HepG2 (cell line): ENCODE measurements at regions not wholly inside any gene's neighbourhood (a gene's known extent, or its start where the extent isn't known, plus 50 kb on each side); places are given as distances from the start of the nearest gene placed in this dataset.

ENCODE experiments used
- ATAC-seq: fragments of 200-7000 bp; cut with Tn5 transposase; 3 replicates; pipeline ENCODE4 v1.9.1; 2020; ENCODE audit warnings: mild to moderate bottlenecking, moderate library complexity
- BruUV-seq: library from RNA; stranded (reverse); fragments of 400-500 nt; replicated peaks from 2 replicates; lab custom pipeline; 2021; lab: Mats Ljungman, UMichigan
- CTCF ChIA-PET: fragments of 300-600 bp; formaldehyde crosslinking; extraction: SDS; loops from one replicate; lab custom pipeline; 2021; ENCODE audit warnings: low total read pairs, inconsistent platforms, low intra/inter-chr PET ratio; lab: Yijun Ruan, JAX
- POLR2A ChIA-PET: fragments of 350-600 bp; sonication (Branson Sonifier 250); formaldehyde crosslinking; loops from one replicate; lab custom pipeline; 2020; ENCODE audit warnings: antibody characterized with exemption, inconsistent platforms; lab: Yijun Ruan, JAX
- DNase-seq: peaks from one replicate; pipeline ENCODE4 v3.0.0-alpha.2; 2015; ENCODE audit warnings: low spot score
- FAIRE-seq: peaks from 3 replicates; lab custom pipeline; 2011; peaks lifted over from hg19 to GRCh38; lab: Jason Lieb, UNC
- H2AFZ ChIP-seq: one replicate; pipeline ENCODE4 v1.6.1; 2011; ENCODE audit warnings: low read length, inconsistent platforms
- H3K27ac ChIP-seq: fragments of 300-600 bp; 3 replicates; pipeline ENCODE4 v1.8.0; 2011; ENCODE audit warnings: mixed run types, mild to moderate bottlenecking, mixed read lengths, low read length, inconsistent platforms; ENCODE audit not compliant: insufficient read depth; ENCODE audit errors: extremely low read length
- H3K27me3 ChIP-seq, 2 experiments: fragments of 200-600 bp in 1 of 2; 2 replicates in 1 of 2; 3 replicates in 1 of 2; pipeline versions ENCODE4 v1.6.0 to v1.8.0; 2011; ENCODE audit warnings: low read length in 2 of 2, mild to moderate bottlenecking in 2 of 2, moderate library complexity in 2 of 2, inconsistent platforms in 1 of 2; ENCODE audit not compliant: insufficient read depth in 2 of 2, control insufficient read depth in 1 of 2
- H3K36me3 ChIP-seq, 2 experiments: fragments of 200-600 bp in 1 of 2; replicated peaks in 1 of 2; 2 replicates in 1 of 2; 3 replicates in 1 of 2; pipeline versions ENCODE4 v1.5.1 to v1.8.0; 2011; ENCODE audit warnings: low read length in 2 of 2, inconsistent platforms in 1 of 2; ENCODE audit not compliant: insufficient read depth in 2 of 2, control insufficient read depth in 1 of 2
- H3K4me1 ChIP-seq: 2 replicates; pipeline ENCODE4 v1.5.1; 2012; ENCODE audit warnings: low read length, inconsistent platforms; ENCODE audit not compliant: insufficient read depth
- H3K4me2 ChIP-seq: 2 replicates; pipeline ENCODE4 v1.6.0; 2011; ENCODE audit warnings: low read depth, low read length, inconsistent platforms
- H3K4me3 ChIP-seq, 3 experiments: fragments of 200-600 bp in 1 of 3; sonication (generic), shearing (Covaris generic) in 1 of 3; replicated peaks in 1 of 3; 2 replicates each; pipeline ENCODE4 v1.5.1; 2011 to 2016; ENCODE audit warnings: low read length in 3 of 3, inconsistent platforms in 2 of 3, low read depth in 2 of 3, mild to moderate bottlenecking in 2 of 3, control low read depth in 1 of 3, mixed read lengths in 1 of 3; ENCODE audit not compliant: insufficient read depth in 1 of 3
- H3K79me2 ChIP-seq: one replicate; pipeline ENCODE4 v1.6.1; 2011; ENCODE audit warnings: low read length, inconsistent platforms; ENCODE audit not compliant: insufficient read depth
- H3K9ac ChIP-seq: 2 replicates; pipeline ENCODE4 v1.6.0; 2011; ENCODE audit warnings: mild to moderate bottlenecking, low read depth, low read length, inconsistent platforms; ENCODE audit not compliant: insufficient read depth
- H3K9me3 ChIP-seq: 2 replicates; pipeline ENCODE4 v1.5.1; 2012; ENCODE audit warnings: mild to moderate bottlenecking, low read length
- H4K20me1 ChIP-seq: 2 replicates; pipeline ENCODE4 v1.6.0; 2011; ENCODE audit warnings: inconsistent platforms, mild to moderate bottlenecking, low read length, moderate library complexity; ENCODE audit not compliant: insufficient read depth
- JARID2 ChIP-seq: sonication (generic); formaldehyde crosslinking; IDR thresholded peaks from 2 replicates; pipeline ENCODE4 v1.8.1; 2023; ENCODE audit warnings: missing genetic modification reagents, inconsistent platforms; ENCODE audit not compliant: insufficient replicate concordance
- JUND ChIP-seq: sonication (generic); formaldehyde crosslinking; IDR thresholded peaks from 2 replicates; pipeline ENCODE4 v1.8.0; 2022; ENCODE audit warnings: mild to moderate bottlenecking, missing genetic modification reagents
- KMT2B ChIP-seq: IDR thresholded peaks from 2 replicates; pipeline ENCODE4 v1.6.1; 2016; ENCODE audit warnings: missing genetic modification reagents, missing compliant biosample characterization
- REPIN1 ChIP-seq: sonication (generic); formaldehyde crosslinking; IDR thresholded peaks from 2 replicates; pipeline ENCODE4 v1.8.0; 2022; ENCODE audit warnings: missing genetic modification reagents, low read depth, mild to moderate bottlenecking, borderline replicate concordance
- RXRB ChIP-seq: IDR thresholded peaks from 2 replicates; pipeline ENCODE4 v1.6.1; 2016; ENCODE audit warnings: borderline replicate concordance, missing genetic modification reagents, missing compliant biosample characterization
- SRSF9 ChIP-seq: fragments of 200-400 bp; formaldehyde crosslinking; IDR thresholded peaks from 2 replicates; pipeline ENCODE4 v1.6.1; 2018; ENCODE audit warnings: borderline replicate concordance, mild to moderate bottlenecking, low read depth, low read length; ENCODE audit not compliant: insufficient read depth, poor library complexity, severe bottlenecking
- ZNF616 ChIP-seq: sonication (generic); formaldehyde crosslinking; IDR thresholded peaks from 2 replicates; pipeline ENCODE4 v1.5.0; 2020; ENCODE audit warnings: low read depth, mild to moderate bottlenecking, missing genetic modification reagents
- WGBS: methylation state at CpG from one replicate; pipeline ENCODE4 v1.1.6; 2017; ENCODE audit warnings: low lambda C conversion rate; 5-methylcytosine and 5-hydroxymethylcytosine counted together
- in situ Hi-C: cut with HindIII; loops from 2 replicates; pipeline ENCODE4 v1.10.0; 2017; ENCODE audit warnings: low pct_unique_long_range_greater_than_20kb; ENCODE audit not compliant: extremely low pct_ligation_motif_present
- intact Hi-C: fragments of 100-400 bp; cut with micrococcal nuclease; formaldehyde crosslinking; loops from one replicate; pipeline ENCODE4 v1.10.0; 2022; ENCODE audit not compliant: unreplicated experiment
- TF ChIP-seq, protein P1 (sequence below): sonication (generic); formaldehyde crosslinking; IDR thresholded peaks from one replicate; pipeline ENCODE4 v1.5.1; 2020; ENCODE audit warnings: mild to moderate bottlenecking, missing genetic modification reagents; ENCODE audit errors: not compliant biosample characterization

DNA sequence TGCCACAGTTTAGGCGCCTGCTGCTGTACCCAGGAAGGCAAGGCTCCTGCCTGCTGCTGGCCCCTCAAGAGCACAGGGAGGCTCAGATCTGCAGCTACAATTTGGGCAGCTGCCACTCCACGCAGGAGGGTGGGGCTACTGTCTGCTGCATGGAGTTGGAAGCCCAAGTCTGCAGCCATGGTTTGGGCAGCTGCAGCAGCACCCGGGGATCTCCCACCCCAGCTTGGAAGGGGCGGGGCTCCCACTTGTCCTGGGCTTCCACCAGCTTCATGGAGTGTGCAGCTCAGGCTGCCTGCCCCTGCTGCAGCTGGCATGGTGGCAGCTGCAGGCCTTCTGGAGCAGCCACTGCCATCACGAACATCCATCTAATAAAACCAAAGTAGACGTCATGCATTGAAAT lies 512.9 kb downstream of the PYDC2 start:
- intact Hi-C loops = no loop called here
- FAIRE-seq = no peak

More for the DNA sequence above, 512.9 kb downstream of the PYDC2 start:
- CTCF ChIA-PET = no interaction called here
- POLR2A ChIA-PET = no interaction called here
- no peak for ATAC-seq
- Histone ChIP-seq H3K36me3 (no peaks in the 10 kb centered on the region), H3K4me1 (no peaks in the 10 kb centered on the region), H3K27me3 (no peaks in the 10 kb centered on the region), H3K4me3 (no peak overlapping the region), H3K27ac (no peak overlapping the region), H3K4me2 (no peak overlapping the region), H4K20me1 (no peaks in the 10 kb centered on the region), H2AFZ (no peak overlapping the region), H3K79me2 (no peaks in the 10 kb centered on the region), H3K9ac (no peak overlapping the region), H3K9me3 (peaks cover 28% of the 10 kb centered on the region)
- 10% methylated on average over 4 of the region's 6 CpGs for WGBS
- DNase-seq = no peak
- in situ Hi-C loops = no loop called here
- no peak for TF ChIP-seq KMT2B (CRISPR knock-in tag)
- TF ChIP-seq RXRB (CRISPR knock-in tag) = no peak
- no peak for TF ChIP-seq JARID2 (CRISPR knock-in tag)
- TF ChIP-seq JUND (CRISPR knock-in tag) = no peak
- TF ChIP-seq SRSF9 = no peak
- TF ChIP-seq REPIN1 (CRISPR knock-in tag) = no peak
- no peak for TF ChIP-seq ZNF616 (CRISPR knock-in tag)
- TF ChIP-seq, protein P1, sequence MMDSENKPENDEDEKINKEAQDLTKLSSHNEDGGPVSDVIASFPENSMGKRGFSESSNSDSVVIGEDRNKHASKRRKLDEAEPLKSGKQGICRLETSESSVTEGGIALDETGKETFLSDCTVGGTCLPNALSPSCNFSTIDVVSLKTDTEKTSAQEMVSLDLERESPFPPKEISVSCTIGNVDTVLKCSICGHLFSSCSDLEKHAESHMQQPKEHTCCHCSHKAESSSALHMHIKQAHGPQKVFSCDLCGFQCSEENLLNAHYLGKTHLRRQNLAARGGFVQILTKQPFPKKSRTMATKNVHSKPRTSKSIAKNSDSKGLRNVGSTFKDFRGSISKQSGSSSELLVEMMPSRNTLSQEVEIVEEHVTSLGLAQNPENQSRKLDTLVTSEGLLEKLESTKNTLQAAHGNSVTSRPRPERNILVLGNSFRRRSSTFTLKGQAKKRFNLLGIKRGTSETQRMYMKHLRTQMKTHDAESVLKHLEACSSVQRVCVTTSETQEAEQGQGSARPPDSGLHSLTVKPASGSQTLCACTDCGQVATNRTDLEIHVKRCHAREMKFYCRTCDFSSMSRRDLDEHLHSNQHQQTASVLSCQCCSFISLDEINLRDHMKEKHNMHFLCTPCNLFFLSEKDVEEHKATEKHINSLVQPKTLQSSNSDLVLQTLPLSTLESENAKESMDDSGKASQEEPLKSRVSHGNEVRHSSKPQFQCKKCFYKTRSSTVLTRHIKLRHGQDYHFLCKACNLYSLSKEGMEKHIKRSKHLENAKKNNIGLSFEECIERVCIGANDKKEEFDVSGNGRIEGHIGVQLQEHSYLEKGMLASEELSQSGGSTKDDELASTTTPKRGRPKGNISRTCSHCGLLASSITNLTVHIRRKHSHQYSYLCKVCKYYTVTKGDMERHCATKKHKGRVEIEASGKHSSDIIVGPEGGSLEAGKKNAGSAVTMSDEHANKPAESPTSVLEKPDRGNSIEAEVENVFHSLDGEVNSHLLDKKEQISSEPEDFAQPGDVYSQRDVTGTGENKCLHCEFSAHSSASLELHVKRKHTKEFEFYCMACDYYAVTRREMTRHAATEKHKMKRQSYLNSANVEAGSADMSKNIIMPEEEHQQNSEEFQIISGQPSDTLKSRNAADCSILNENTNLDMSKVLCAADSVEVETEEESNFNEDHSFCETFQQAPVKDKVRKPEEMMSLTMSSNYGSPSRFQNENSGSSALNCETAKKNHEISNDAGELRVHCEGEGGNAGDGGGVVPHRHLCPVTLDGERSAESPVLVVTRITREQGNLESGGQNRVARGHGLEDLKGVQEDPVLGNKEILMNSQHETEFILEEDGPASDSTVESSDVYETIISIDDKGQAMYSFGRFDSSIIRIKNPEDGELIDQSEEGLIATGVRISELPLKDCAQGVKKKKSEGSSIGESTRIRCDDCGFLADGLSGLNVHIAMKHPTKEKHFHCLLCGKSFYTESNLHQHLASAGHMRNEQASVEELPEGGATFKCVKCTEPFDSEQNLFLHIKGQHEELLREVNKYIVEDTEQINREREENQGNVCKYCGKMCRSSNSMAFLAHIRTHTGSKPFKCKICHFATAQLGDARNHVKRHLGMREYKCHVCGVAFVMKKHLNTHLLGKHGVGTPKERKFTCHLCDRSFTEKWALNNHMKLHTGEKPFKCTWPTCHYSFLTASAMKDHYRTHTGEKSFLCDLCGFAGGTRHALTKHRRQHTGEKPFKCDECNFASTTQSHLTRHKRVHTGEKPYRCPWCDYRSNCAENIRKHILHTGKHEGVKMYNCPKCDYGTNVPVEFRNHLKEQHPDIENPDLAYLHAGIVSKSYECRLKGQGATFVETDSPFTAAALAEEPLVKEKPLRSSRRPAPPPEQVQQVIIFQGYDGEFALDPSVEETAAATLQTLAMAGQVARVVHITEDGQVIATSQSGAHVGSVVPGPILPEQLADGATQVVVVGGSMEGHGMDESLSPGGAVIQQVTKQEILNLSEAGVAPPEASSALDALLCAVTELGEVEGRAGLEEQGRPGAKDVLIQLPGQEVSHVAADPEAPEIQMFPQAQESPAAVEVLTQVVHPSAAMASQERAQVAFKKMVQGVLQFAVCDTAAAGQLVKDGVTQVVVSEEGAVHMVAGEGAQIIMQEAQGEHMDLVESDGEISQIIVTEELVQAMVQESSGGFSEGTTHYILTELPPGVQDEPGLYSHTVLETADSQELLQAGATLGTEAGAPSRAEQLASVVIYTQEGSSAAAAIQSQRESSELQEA = no peak
- BruUV-seq = no TSS peak
